GM12892 (cell line): ENCODE measurements at regions not wholly inside any gene's neighbourhood (a gene's known extent, or its start where the extent isn't known, plus 50 kb on each side); places are given as distances from the start of the nearest gene placed in this dataset.

Experiments used
- POLR2A ChIP-seq: IDR thresholded peaks from 2 replicates; pipeline ENCODE4 v1.6.1; 2011; ENCODE audit warnings: low read depth, low read length, control low read depth
- POLR2AphosphoS5 ChIP-seq: IDR thresholded peaks from 2 replicates; pipeline ENCODE4 v1.6.1; 2011; ENCODE audit warnings: low read depth, low read length, control low read depth
- TAF1 ChIP-seq: IDR thresholded peaks from 2 replicates; pipeline ENCODE4 v1.6.1; 2011; ENCODE audit warnings: low read depth, mild to moderate bottlenecking, control low read depth, low read length, borderline replicate concordance

DNA sequence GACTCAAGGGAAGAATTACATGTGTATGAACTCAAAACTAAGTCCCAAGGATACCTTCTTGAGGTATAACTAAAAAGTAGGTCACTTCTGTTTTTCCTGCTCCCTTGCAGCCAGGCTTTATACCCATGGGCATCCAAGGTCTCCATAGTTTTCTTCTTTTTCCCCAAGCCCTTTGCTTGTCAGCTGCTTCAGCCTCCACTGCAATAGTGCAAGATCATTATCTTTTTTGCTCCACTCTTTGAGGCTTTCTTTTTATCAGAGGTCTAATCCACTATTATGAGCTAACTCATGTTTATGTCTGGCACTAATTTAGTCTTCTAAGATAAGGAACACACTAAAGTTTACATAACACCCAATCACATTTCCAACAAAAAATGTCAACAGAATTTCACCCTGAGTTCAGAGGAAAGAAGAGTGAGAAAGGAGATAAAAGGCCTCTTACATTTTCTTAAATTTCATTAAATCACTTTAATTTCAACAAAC is 121.2 kb upstream of the LSAMP start:
- TF ChIP-seq POLR2AphosphoS5, result no peak
- no peak for TF ChIP-seq TAF1
- no peak for TF ChIP-seq POLR2A
